HEK293 (cell line): ENCODE measurements at regions not wholly inside any gene's neighbourhood (a gene's known extent, or its start where the extent isn't known, plus 50 kb on each side); places are given as distances from the start of the nearest gene placed in this dataset.

ENCODE experiments used
- CTCF ChIA-PET: fragments of 350-600 bp; formaldehyde crosslinking; extraction: SDS; loops from one replicate; lab custom pipeline; 2021; ENCODE audit warnings: antibody characterized with exemption; lab: Yijun Ruan, JAX
- POLR2A ChIA-PET: fragments of 300-600 bp; formaldehyde crosslinking; extraction: SDS; loops from one replicate; lab custom pipeline; 2020; ENCODE audit warnings: antibody characterized with exemption, inconsistent platforms; lab: Yijun Ruan, JAX
- H3K27ac ChIP-seq: fragments of 200-500 bp; sonication (Bioruptor generic); 2 replicates; pipeline ENCODE4 v1.5.1; 2014; ENCODE audit warnings: low read depth, low read length, control low read depth, inconsistent platforms; ENCODE audit errors: extremely low read depth
- H3K36me3 ChIP-seq, 2 experiments: fragments of 200-500 bp in 1 of 2; sonication (Bioruptor generic) in 1 of 2; 1 replicate in 1 of 2; 2 replicates in 1 of 2; pipeline ENCODE4 v1.5.1; 2014 to 2017; ENCODE audit warnings: inconsistent platforms in 2 of 2, low read length in 2 of 2; ENCODE audit not compliant: control insufficient read depth in 2 of 2, insufficient read depth in 1 of 2
- H3K4me1 ChIP-seq: fragments of 200-500 bp; sonication (Bioruptor generic); 2 replicates; pipeline ENCODE4 v1.5.1; 2014; ENCODE audit warnings: mild to moderate bottlenecking, low read length, inconsistent platforms; ENCODE audit not compliant: control insufficient read depth, insufficient read depth
- H3K4me3 ChIP-seq: 2 replicates; pipeline ENCODE4 v1.5.1; 2011; ENCODE audit warnings: low read depth, mild to moderate bottlenecking, control low read depth, low read length, moderate library complexity
- H3K9me3 ChIP-seq: fragments of 200-500 bp; sonication (Bioruptor generic); 2 replicates; pipeline ENCODE4 v1.5.1; 2014; ENCODE audit warnings: low read depth, low read length, inconsistent platforms; ENCODE audit not compliant: control insufficient read depth, insufficient read depth
- CTCF ChIP-seq: fragments of 450-650 bp; formaldehyde crosslinking; IDR thresholded peaks from 2 replicates; pipeline ENCODE4 v1.5.1; 2016; ENCODE audit warnings: missing biosample characterization, missing genetic modification characterization
- GLI4 ChIP-seq: fragments of 450-650 bp; formaldehyde crosslinking; IDR thresholded peaks from 2 replicates; pipeline ENCODE4 v1.5.1; 2016; ENCODE audit warnings: missing biosample characterization, missing genetic modification characterization
- KLF8 ChIP-seq: fragments of 450-650 bp; formaldehyde crosslinking; IDR thresholded peaks from 2 replicates; pipeline ENCODE4 v1.5.1; 2016; ENCODE audit warnings: missing biosample characterization, missing genetic modification characterization
- MEIS1 ChIP-seq: sonication (generic); formaldehyde crosslinking; IDR thresholded peaks from 2 replicates; pipeline ENCODE4 v1.8.1; 2022; ENCODE audit warnings: missing genetic modification reagents, mild to moderate bottlenecking, borderline replicate concordance
- PBX3 ChIP-seq: sonication (generic); formaldehyde crosslinking; IDR thresholded peaks from 2 replicates; pipeline ENCODE4 v1.8.1; 2022; ENCODE audit warnings: mild to moderate bottlenecking, moderate library complexity, missing genetic modification reagents
- SALL2 ChIP-seq: fragments of 450-650 bp; formaldehyde crosslinking; IDR thresholded peaks from 2 replicates; pipeline ENCODE4 v1.5.0; 2017; ENCODE audit warnings: missing biosample characterization, mild to moderate bottlenecking, missing genetic modification characterization, borderline replicate concordance
- SCRT2 ChIP-seq: fragments of 450-650 bp; formaldehyde crosslinking; IDR thresholded peaks from 2 replicates; pipeline ENCODE4 v1.5.1; 2016; ENCODE audit warnings: missing biosample characterization, missing genetic modification characterization
- YY1 ChIP-seq: fragments of 450-650 bp; formaldehyde crosslinking; IDR thresholded peaks from 2 replicates; pipeline ENCODE4 v1.5.1; 2018; ENCODE audit warnings: missing biosample characterization, missing genetic modification characterization
- ZBTB21 ChIP-seq: fragments of 450-650 bp; formaldehyde crosslinking; IDR thresholded peaks from 2 replicates; pipeline ENCODE4 v1.5.1; 2017; ENCODE audit warnings: missing biosample characterization, missing genetic modification characterization
- ZFP37 ChIP-seq: fragments of 450-650 bp; formaldehyde crosslinking; IDR thresholded peaks from 2 replicates; pipeline ENCODE4 v1.5.1; 2016; ENCODE audit warnings: missing biosample characterization, missing genetic modification characterization
- ZFP69B ChIP-seq: fragments of 450-650 bp; formaldehyde crosslinking; IDR thresholded peaks from 2 replicates; pipeline ENCODE4 v1.5.1; 2016; ENCODE audit warnings: missing biosample characterization, missing genetic modification characterization
- ZNF19 ChIP-seq: fragments of 450-650 bp; formaldehyde crosslinking; IDR thresholded peaks from 2 replicates; pipeline ENCODE4; 2016; ENCODE audit warnings: missing biosample characterization, missing genetic modification characterization, low read depth
- ZNF248 ChIP-seq: fragments of 450-650 bp; formaldehyde crosslinking; IDR thresholded peaks from 2 replicates; pipeline ENCODE4 v1.5.1; 2017; ENCODE audit warnings: missing biosample characterization, missing genetic modification characterization
- ZNF416 ChIP-seq: fragments of 450-650 bp; formaldehyde crosslinking; IDR thresholded peaks from 2 replicates; pipeline ENCODE4 v1.5.1; 2016; ENCODE audit warnings: missing biosample characterization, missing genetic modification characterization
- ZNF473 ChIP-seq: fragments of 450-650 bp; formaldehyde crosslinking; IDR thresholded peaks from 2 replicates; pipeline ENCODE4 v1.5.1; 2017; ENCODE audit warnings: missing biosample characterization, missing genetic modification characterization
- ZNF488 ChIP-seq: fragments of 450-650 bp; formaldehyde crosslinking; IDR thresholded peaks from 2 replicates; pipeline ENCODE4 v1.5.1; 2016; ENCODE audit warnings: missing biosample characterization, missing genetic modification characterization
- ZNF561 ChIP-seq: fragments of 450-650 bp; IDR thresholded peaks from 2 replicates; pipeline ENCODE4 v1.5.1; 2018; ENCODE audit warnings: missing biosample characterization, missing genetic modification characterization, borderline replicate concordance
- ZNF600 ChIP-seq: fragments of 450-650 bp; formaldehyde crosslinking; IDR thresholded peaks from 2 replicates; pipeline ENCODE4 v1.5.1; 2016; ENCODE audit warnings: missing biosample characterization, missing genetic modification characterization
- ZNF621 ChIP-seq: fragments of 450-650 bp; formaldehyde crosslinking; IDR thresholded peaks from 2 replicates; pipeline ENCODE4 v1.5.1; 2017; ENCODE audit warnings: missing biosample characterization, missing genetic modification characterization
- ZNF623 ChIP-seq: fragments of 450-650 bp; formaldehyde crosslinking; IDR thresholded peaks from 2 replicates; pipeline ENCODE4 v1.5.1; 2016; ENCODE audit warnings: missing biosample characterization, missing genetic modification characterization
- ZNF692 ChIP-seq: fragments of 450-650 bp; formaldehyde crosslinking; IDR thresholded peaks from 2 replicates; pipeline ENCODE4 v1.5.1; 2016; ENCODE audit warnings: missing biosample characterization, missing genetic modification characterization
- ZNF707 ChIP-seq: fragments of 450-650 bp; formaldehyde crosslinking; IDR thresholded peaks from 2 replicates; pipeline ENCODE4 v1.5.1; 2016; ENCODE audit warnings: missing biosample characterization, missing genetic modification characterization
- ZNF843 ChIP-seq: fragments of 450-650 bp; formaldehyde crosslinking; IDR thresholded peaks from 2 replicates; pipeline ENCODE4 v1.5.1; 2016; ENCODE audit warnings: missing biosample characterization, missing genetic modification characterization
- ZXDB ChIP-seq: fragments of 450-650 bp; formaldehyde crosslinking; IDR thresholded peaks from 2 replicates; pipeline ENCODE4 v1.5.1; 2016; ENCODE audit warnings: missing biosample characterization, missing genetic modification characterization

- H3K4me1 ChIP-seq = no peaks in the 10 kb centered on the region
- ChIA-PET CTCF (no interaction called here), POLR2A (no interaction called here)
- H3K9me3 ChIP-seq = no peaks in the 10 kb centered on the region
- no peaks in the 10 kb centered on the region for H3K36me3 ChIP-seq
- H3K4me3 ChIP-seq = no peak overlapping the region
- TF ChIP-seq ZNF248 (tag by site-specific recombination) (no peak), ZFP37 (tag by site-specific recombination) (no peak), ZNF707 (tag by site-specific recombination) (no peak), ZNF623 (tag by site-specific recombination) (no peak), ZXDB (tag by site-specific recombination) (no peak), ZBTB21 (tag by site-specific recombination) (no peak), ZNF488 (tag by site-specific recombination) (no peak), SCRT2 (tag by site-specific recombination) (no peak), ZNF621 (tag by site-specific recombination) (no peak), CTCF (tag by site-specific recombination) (no peak), ZNF19 (tag by site-specific recombination) (no peak)
- no peak overlapping the region for H3K27ac ChIP-seq
Observed at GRCh38 chr21:20425856-20426255, 572.4 kb upstream of the NCAM2 start.

GRCh38 chr21:20440338-20440737 is 557.9 kb upstream of the NCAM2 start:
- Histone ChIP-seq H3K27ac (no peak overlapping the region), H3K4me3 (no peak overlapping the region), H3K36me3 (no peaks in the 10 kb centered on the region), H3K4me1 (no peaks in the 10 kb centered on the region), H3K9me3 (no peaks in the 10 kb centered on the region; the same call in 1 of the 2 replicates)
- ChIA-PET CTCF (no interaction called here), POLR2A (no interaction called here)
- no peak for TF ChIP-seq ZNF692 (tag by site-specific recombination)
- TF ChIP-seq KLF8 (tag by site-specific recombination) = no peak
- TF ChIP-seq ZNF416 (tag by site-specific recombination) = no peak
- TF ChIP-seq ZFP69B (tag by site-specific recombination) = no peak
- TF ChIP-seq MEIS1 = no peak
- no peak for TF ChIP-seq ZNF600 (tag by site-specific recombination)
- TF ChIP-seq YY1 = no peak
- no peak for TF ChIP-seq ZNF843 (tag by site-specific recombination)
- no peak for TF ChIP-seq GLI4 (tag by site-specific recombination)
- TF ChIP-seq PBX3 (CRISPR knock-in tag) = no peak
- no peak for TF ChIP-seq SALL2
- TF ChIP-seq ZNF561 (tag by site-specific recombination) = no peak
- TF ChIP-seq ZNF473 (tag by site-specific recombination) = no peak
- TF ChIP-seq, all 188 proteins: peak for 0
